Osteoblast (primary cell): ENCODE measurements at regions not wholly inside any gene's neighbourhood (a gene's known extent, or its start where the extent isn't known, plus 50 kb on each side); places are given as distances from the start of the nearest gene placed in this dataset.

Experiments used
- DNase-seq: peaks from one replicate; pipeline ENCODE4 v3.0.0; 2011; ENCODE audit warnings: low spot score, mixed read lengths; ENCODE audit not compliant: insufficient read length; ENCODE audit errors: missing footprints
- H2AFZ ChIP-seq: 2 replicates; pipeline ENCODE4 v1.6.0; 2011; ENCODE audit warnings: mild to moderate bottlenecking, low read length
- H3K27ac ChIP-seq: 2 replicates; pipeline ENCODE4 v1.5.1; 2011; ENCODE audit warnings: mild to moderate bottlenecking, low read depth, low read length, moderate library complexity
- H3K27me3 ChIP-seq: 2 replicates; pipeline ENCODE4 v1.6.0; 2012; ENCODE audit warnings: mild to moderate bottlenecking, control low read depth, inconsistent platforms, low read length, moderate library complexity; ENCODE audit not compliant: insufficient read depth
- H3K36me3 ChIP-seq: 2 replicates; pipeline ENCODE4 v1.5.1; 2011; ENCODE audit warnings: mild to moderate bottlenecking, low read length, control low read depth, moderate library complexity; ENCODE audit not compliant: insufficient read depth
- H3K4me1 ChIP-seq: 2 replicates; pipeline ENCODE4 v1.5.1; 2011; ENCODE audit warnings: mild to moderate bottlenecking, low read length, control low read depth, moderate library complexity; ENCODE audit not compliant: insufficient read depth
- H3K4me2 ChIP-seq: 2 replicates; pipeline ENCODE4 v1.6.0; 2011; ENCODE audit warnings: mild to moderate bottlenecking, low read length; ENCODE audit not compliant: insufficient read depth
- H3K4me3 ChIP-seq: fragments of 200-600 bp; sonication (generic); 3 replicates; pipeline ENCODE4 v1.5.1; 2012; ENCODE audit warnings: mild to moderate bottlenecking, low read length, inconsistent platforms; ENCODE audit not compliant: insufficient read depth
- H3K79me2 ChIP-seq: 2 replicates; pipeline ENCODE4 v1.6.0; 2012; ENCODE audit warnings: mild to moderate bottlenecking, low read length, control low read depth, inconsistent platforms; ENCODE audit not compliant: insufficient read depth
- H3K9me3 ChIP-seq: 2 replicates; pipeline ENCODE4 v1.5.1; 2011; ENCODE audit warnings: low read depth, low read length, control low read depth
- H4K20me1 ChIP-seq: 2 replicates; pipeline ENCODE4 v1.6.0; 2012; ENCODE audit warnings: mild to moderate bottlenecking, low read length, control low read depth; ENCODE audit not compliant: insufficient read depth
- CTCF ChIP-seq: IDR thresholded peaks from 2 replicates; pipeline ENCODE4 v1.5.1; 2011; ENCODE audit warnings: mild to moderate bottlenecking, low read depth, low read length, moderate library complexity; ENCODE audit errors: extremely low read depth

DNA sequence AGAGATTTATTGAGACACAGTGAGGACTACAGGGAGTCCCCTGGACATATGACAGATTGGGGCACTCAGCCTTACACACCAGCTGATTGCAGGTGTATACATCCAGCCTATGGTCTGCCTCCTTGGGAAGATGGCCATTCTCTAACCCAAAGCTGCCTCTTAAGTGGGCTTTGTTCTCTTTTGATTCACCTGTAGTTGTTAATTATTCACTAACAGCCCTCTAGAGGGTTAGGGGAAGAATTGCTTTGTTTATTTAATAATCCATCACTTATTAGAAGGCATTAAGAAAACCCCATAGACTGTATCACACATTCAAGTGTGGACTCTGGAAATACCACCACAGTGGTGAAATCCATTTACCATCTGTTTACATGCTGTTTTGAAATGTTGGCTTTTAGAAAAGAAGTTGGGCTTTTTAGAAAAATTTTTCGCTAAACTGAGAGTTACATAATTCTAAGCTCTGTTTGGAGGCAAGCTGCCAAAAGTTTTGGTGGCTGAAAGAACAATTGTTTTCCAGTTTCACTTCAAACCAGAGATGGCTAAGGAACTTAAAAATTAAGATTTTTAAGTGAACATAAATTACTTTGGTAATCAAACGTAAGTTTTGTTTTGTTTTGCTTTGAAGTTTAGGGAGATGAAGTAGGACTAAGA lies 379.1 kb downstream of the ADRA2A start:
- Histone ChIP-seq H3K36me3 (no peaks in the 10 kb centered on the region), H3K4me2 (no peak overlapping the region), H3K27me3 (no peaks in the 10 kb centered on the region), H3K4me3 (no peak overlapping the region), H3K4me1 (no peaks in the 10 kb centered on the region), H4K20me1 (no peaks in the 10 kb centered on the region), H3K9me3 (no peaks in the 10 kb centered on the region), H3K79me2 (no peaks in the 10 kb centered on the region), H2AFZ (no peak overlapping the region), H3K27ac (no peak overlapping the region)
- DNase-seq = no peak
- no peak for TF ChIP-seq CTCF

- H3K79me2 ChIP-seq = no peaks in the 10 kb centered on the region
- H3K4me2 ChIP-seq = no peak overlapping the region
- no peaks in the 10 kb centered on the region for H3K36me3 ChIP-seq
- no peak overlapping the region for H3K4me3 ChIP-seq
- no peak for DNase-seq
- no peaks in the 10 kb centered on the region for H3K9me3 ChIP-seq
- no peak overlapping the region for H3K27ac ChIP-seq
- no peak for TF ChIP-seq CTCF
- no peaks in the 10 kb centered on the region for H4K20me1 ChIP-seq
- H3K4me1 ChIP-seq = no peaks in the 10 kb centered on the region
- no peak overlapping the region for H2AFZ ChIP-seq
- no peaks in the 10 kb centered on the region for H3K27me3 ChIP-seq
These were observed 381.4 kb downstream of the ADRA2A start for GRCh38 chr10:111458256-111458655.

DNA sequence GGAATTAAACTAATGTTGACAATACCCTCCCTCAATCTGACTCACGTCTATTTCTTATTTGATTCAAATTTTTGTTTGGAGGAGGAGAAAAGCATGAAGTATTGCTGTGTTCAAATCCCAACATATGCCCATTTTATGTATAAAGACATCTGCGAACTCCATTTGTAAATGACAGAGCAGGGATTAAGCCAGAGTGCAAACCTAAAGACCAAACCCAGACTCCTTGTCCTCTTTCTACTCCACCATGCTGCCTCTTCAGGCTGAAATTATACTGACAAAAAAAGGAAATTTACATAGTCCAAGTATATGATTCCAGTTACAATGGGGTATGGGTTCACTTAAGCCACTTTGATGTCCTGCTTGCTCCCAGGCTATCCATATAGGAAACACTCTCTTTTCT lies 383.1 kb downstream of the ADRA2A start:
- no peak for TF ChIP-seq CTCF
- Histone ChIP-seq H3K4me1 (no peaks in the 10 kb centered on the region), H3K79me2 (no peaks in the 10 kb centered on the region), H3K36me3 (no peaks in the 10 kb centered on the region), H2AFZ (no peak overlapping the region), H3K27ac (no peak overlapping the region), H4K20me1 (no peaks in the 10 kb centered on the region), H3K4me2 (no peak overlapping the region), H3K27me3 (no peaks in the 10 kb centered on the region), H3K4me3 (no peak overlapping the region), H3K9me3 (no peaks in the 10 kb centered on the region)
- no peak for DNase-seq

- Histone ChIP-seq H2AFZ (no peak overlapping the region), H3K27ac (no peak overlapping the region), H3K36me3 (no peaks in the 10 kb centered on the region), H3K4me2 (no peak overlapping the region), H3K4me3 (no peak overlapping the region), H3K9me3 (no peaks in the 10 kb centered on the region), H3K4me1 (no peaks in the 10 kb centered on the region), H3K27me3 (no peaks in the 10 kb centered on the region), H4K20me1 (no peaks in the 10 kb centered on the region), H3K79me2 (no peaks in the 10 kb centered on the region)
- DNase-seq = no peak
- no peak for TF ChIP-seq CTCF
These were observed 395.6 kb downstream of the ADRA2A start for GRCh38 chr10:111472445-111472844.
